LNCaP clone FGC (cell line): ENCODE measurements at regions not wholly inside any gene's neighbourhood (a gene's known extent, or its start where the extent isn't known, plus 50 kb on each side); places are given as distances from the start of the nearest gene placed in this dataset.

ENCODE experiments used
- DNase-seq: peaks from one replicate; pipeline ENCODE4 v3.0.0-alpha.2; 2011; ENCODE audit warnings: low read depth
- H3K4me3 ChIP-seq: 2 replicates; pipeline ENCODE4 v1.5.1; 2011; ENCODE audit warnings: mild to moderate bottlenecking, low read depth, low read length, control low read depth
- CTCF ChIP-seq: IDR thresholded peaks from 2 replicates; pipeline ENCODE4 v1.5.1; 2012; ENCODE audit warnings: mild to moderate bottlenecking; ENCODE audit not compliant: control insufficient read depth, insufficient read depth; ENCODE audit errors: extremely low read depth

GRCh38 chr4:138890891-138891570 lies 124.5 kb upstream of the NOCT start:
- H3K4me3 ChIP-seq = no peak overlapping the region
- no peak for TF ChIP-seq CTCF
- no peak for DNase-seq

DNA sequence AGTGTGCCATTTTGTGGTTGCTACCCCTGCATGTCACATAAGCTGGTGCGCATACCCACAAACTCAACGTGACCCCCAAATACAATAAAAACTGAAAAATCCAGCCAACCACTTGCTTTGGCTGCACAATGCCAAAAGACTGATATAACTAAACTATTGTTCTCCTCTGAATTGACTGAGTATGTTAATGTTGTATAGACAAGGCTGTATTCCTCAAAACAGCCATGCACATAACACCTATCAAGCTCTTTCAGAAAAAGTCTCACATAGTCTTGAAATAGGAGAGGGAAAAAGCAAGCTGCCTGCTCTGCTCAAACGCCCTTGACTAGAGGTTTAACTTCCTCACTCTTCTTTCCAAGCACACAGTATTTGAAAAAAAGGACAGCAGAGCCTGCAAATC lies 126.4 kb upstream of the NOCT start:
- DNase-seq = no peak
- H3K4me3 ChIP-seq = no peak overlapping the region
- TF ChIP-seq CTCF = no peak

DNA sequence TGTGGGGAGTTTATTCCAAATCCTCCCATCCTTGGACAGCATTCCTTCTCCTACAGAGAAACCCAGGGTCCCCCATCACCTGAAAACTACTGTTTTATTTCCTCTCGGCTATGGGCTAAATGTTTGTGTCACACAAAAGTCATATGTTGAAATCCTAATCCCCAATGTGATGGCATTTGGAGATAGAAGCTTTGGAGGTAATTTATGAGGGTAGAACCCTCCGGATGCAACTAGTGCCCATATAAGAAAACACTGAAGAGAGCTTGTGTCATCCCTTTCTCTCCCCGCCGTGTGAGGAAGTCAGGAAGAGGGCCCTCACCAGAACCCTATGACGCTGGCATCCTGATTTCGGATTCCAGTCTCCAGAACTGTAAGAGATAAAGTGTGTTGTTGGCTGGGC lies 127.8 kb upstream of the NOCT start:
- H3K4me3 ChIP-seq = no peak overlapping the region
- DNase-seq = no peak
- TF ChIP-seq CTCF = no peak

- no peak overlapping the region for H3K4me3 ChIP-seq
- no peak for DNase-seq
- no peak for TF ChIP-seq CTCF
Observed at GRCh38 chr4:138887341-138887740, 128.2 kb upstream of the NOCT start.

- DNase-seq = no peak
- no peak overlapping the region for H3K4me3 ChIP-seq
- no peak for TF ChIP-seq CTCF
Observed at GRCh38 chr4:138879757-138880156, 135.8 kb upstream of the NOCT start.

DNA sequence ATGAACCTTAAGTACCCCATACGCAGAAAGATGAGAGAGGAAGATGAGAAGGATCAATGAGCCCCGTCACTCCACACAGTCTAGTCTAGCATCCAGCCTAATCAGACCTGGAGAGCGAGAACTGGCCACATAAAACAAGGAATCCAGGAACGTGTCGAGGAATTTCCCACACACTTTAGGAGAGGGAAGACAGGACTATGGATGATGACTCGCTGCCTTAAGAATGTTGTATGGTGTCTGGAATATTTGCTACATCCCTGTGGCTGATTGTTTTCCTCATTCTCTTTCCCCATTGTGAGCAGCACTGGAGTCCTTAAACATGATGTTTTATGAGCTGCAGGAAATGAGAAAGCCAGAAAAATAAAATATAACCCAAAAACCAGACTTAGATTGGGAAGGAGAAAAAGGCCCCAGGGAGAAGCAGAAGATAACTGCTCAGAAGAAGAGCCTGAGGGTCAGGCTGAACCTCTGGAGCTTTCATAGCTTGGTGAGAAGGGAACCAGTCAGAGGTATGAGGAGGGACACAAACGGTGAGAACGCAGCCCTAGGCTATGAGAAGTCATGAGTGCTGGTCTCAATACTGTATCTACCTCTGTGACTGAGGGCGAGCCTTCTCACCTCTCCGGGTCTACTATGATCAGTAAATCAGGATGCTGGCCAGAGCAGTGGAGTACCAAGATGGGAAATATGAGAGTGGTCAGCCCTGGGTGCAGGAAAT lies 139.5 kb upstream of the NOCT start:
- TF ChIP-seq CTCF = no peak
- DNase-seq = no peak

DNA sequence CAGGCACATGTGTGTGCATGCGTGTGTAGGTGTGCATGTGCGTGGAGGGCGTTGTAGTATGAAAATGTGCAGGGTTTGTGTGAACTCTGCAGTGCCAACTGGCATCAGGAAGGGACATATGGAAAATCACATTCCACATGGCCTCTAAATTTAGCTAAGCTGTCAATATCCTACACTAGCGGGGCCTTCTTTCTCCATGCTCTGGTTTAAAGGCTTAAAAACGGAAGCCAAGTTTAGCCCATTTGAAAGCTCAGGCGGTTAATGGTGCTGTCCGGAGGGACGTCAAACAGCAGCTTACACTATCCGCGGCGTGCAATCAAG lies 144.1 kb upstream of the NOCT start:
- TF ChIP-seq CTCF = no peak
- DNase-seq = no peak

More for the DNA sequence above, 139.5 kb upstream of the NOCT start:
- no peak overlapping the region for H3K4me3 ChIP-seq

More for the DNA sequence above, 144.1 kb upstream of the NOCT start:
- no peak overlapping the region for H3K4me3 ChIP-seq
